Lower lobe of right lung (tissue), 2 donors: ENCODE measurements at regions not wholly inside any gene's neighbourhood (a gene's known extent, or its start where the extent isn't known, plus 50 kb on each side); places are given as distances from the start of the nearest gene placed in this dataset.
A peak's percentile ranks its signal among the peaks of the same experiment; 100 is the strongest.

Experiments
- ATAC-seq, 2 donors: fragments of 200-7000 bp; cut with Tn5 transposase; one replicate each; pipeline ENCODE4 v1.9.1; 2020 to 2022; ENCODE audit warnings: mild to moderate bottlenecking in 2 of 2, moderate library complexity in 2 of 2
- DNase-seq: peaks from one replicate; pipeline ENCODE4 v3.0.0-alpha.2; 2020
- H3K27ac ChIP-seq: fragments of 200-600 bp; one replicate; pipeline ENCODE4 v1.8.0; 2022
- H3K27me3 ChIP-seq: fragments of 200-600 bp; one replicate; pipeline ENCODE4 v1.8.0; 2022; ENCODE audit warnings: low read depth
- H3K36me3 ChIP-seq: fragments of 200-600 bp; one replicate; pipeline ENCODE4 v1.8.0; 2022; ENCODE audit warnings: mild to moderate bottlenecking
- H3K4me1 ChIP-seq: fragments of 200-600 bp; one replicate; pipeline ENCODE4 v1.8.0; 2022
- H3K4me3 ChIP-seq: fragments of 200-600 bp; one replicate; pipeline ENCODE4 v1.8.0; 2022; ENCODE audit warnings: mild to moderate bottlenecking
- H3K9me3 ChIP-seq: fragments of 200-600 bp; one replicate; pipeline ENCODE4 v1.8.0; 2022
- intact Hi-C: fragments of 100-400 bp; cut with DNase I; formaldehyde crosslinking; loops from one replicate; pipeline ENCODE4 v1.11.0; 2022
- TF ChIP-seq, protein P1 (sequence below): fragments of 200-600 bp; IDR thresholded peaks from one replicate; pipeline ENCODE4 v1.8.0; 2022; ENCODE audit warnings: antibody characterized with exemption, mild to moderate bottlenecking
- donor health status: DM: no; HTN: yes; CAD: no; lungs with severe emphysema.

DNA sequence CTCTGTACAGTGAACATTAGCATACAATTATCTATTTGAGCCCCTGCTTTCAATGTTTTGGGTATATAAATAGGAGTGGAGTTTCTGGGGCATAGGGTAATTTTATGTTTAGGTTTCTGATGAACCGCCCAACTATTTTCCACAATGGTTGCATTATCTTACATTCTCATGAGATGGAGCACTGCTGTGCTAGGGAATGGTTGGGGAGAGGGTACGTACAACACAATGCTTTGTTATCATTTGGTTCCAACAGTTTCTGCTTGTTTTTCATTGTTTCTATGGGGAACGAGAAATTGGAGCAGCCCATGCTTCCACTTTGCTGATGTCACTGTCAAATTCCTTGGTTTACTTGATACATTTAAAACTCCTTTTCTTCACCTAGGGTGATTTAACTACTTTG lies 1115.3 kb downstream of the REEP3 start:
- H3K36me3 ChIP-seq = no peaks in the 10 kb centered on the region
- no peaks in the 10 kb centered on the region for H3K4me1 ChIP-seq
- DNase-seq (no peak), ATAC-seq (no peak)
- no peaks in the 10 kb centered on the region for H3K27me3 ChIP-seq
- TF ChIP-seq, protein P1, sequence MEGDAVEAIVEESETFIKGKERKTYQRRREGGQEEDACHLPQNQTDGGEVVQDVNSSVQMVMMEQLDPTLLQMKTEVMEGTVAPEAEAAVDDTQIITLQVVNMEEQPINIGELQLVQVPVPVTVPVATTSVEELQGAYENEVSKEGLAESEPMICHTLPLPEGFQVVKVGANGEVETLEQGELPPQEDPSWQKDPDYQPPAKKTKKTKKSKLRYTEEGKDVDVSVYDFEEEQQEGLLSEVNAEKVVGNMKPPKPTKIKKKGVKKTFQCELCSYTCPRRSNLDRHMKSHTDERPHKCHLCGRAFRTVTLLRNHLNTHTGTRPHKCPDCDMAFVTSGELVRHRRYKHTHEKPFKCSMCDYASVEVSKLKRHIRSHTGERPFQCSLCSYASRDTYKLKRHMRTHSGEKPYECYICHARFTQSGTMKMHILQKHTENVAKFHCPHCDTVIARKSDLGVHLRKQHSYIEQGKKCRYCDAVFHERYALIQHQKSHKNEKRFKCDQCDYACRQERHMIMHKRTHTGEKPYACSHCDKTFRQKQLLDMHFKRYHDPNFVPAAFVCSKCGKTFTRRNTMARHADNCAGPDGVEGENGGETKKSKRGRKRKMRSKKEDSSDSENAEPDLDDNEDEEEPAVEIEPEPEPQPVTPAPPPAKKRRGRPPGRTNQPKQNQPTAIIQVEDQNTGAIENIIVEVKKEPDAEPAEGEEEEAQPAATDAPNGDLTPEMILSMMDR = no peak
- intact Hi-C loops = no loop called here
- H3K4me3 ChIP-seq = no peak overlapping the region
- no peak overlapping the region for H3K27ac ChIP-seq
- no peaks in the 10 kb centered on the region for H3K9me3 ChIP-seq

DNA sequence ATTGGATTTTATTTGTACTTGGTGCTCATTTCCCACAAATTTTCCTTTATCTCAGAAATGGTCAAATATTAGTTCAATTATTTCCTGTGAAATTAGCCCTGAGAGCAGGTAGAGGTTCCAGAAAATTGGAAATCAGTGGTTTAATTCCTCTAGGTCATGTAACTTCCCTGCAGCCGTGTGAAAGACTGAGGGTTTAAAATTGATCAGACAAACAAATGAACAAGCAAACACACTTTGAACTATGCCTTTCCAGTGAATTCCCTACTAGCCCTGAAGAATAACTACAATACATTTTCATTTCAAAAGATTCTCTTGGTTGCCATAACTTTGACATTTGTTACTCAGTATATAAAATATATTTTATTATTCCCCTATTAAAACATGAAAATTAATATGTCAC lies 1116.7 kb downstream of the REEP3 start:
- TF ChIP-seq, protein P1 = no peak
- H3K9me3 ChIP-seq = no peaks in the 10 kb centered on the region
- no peaks in the 10 kb centered on the region for H3K4me1 ChIP-seq
- no peak overlapping the region for H3K27ac ChIP-seq
- H3K27me3 ChIP-seq = no peaks in the 10 kb centered on the region
- DNase-seq (no peak), ATAC-seq (no peak)
- no peaks in the 10 kb centered on the region for H3K36me3 ChIP-seq
- H3K4me3 ChIP-seq = no peak overlapping the region
- intact Hi-C loops = no loop called here

DNA sequence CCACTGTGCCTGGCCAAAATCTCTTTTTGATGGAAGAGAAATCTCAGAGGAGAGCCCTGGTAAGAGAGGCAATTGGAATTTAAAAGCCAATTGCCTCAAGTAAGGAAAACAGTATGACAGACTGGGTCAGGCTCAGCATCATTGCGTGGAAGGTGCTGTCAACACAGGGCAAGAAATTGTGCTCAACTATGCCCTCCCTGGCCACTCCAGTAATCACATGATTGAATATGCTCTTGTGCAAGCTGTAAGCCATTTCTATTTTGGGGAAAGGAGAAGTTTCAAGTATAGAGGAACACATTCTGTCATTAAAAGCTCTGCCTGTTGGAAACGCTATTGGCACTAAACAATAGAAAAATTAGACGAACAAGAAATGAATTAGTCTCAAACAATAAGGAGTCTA lies 1127.7 kb downstream of the REEP3 start:
- Histone ChIP-seq H3K27me3 (no peaks in the 10 kb centered on the region), H3K9me3 (no peaks in the 10 kb centered on the region), H3K27ac (no peak overlapping the region), H3K4me1 (no peaks in the 10 kb centered on the region), H3K36me3 (no peaks in the 10 kb centered on the region), H3K4me3 (no peak overlapping the region)
- TF ChIP-seq, protein P1 = no peak
- peak in 1 of 2 donors; percentile 54 for ATAC-seq
- intact Hi-C loops = no loop called here
- no peak for DNase-seq

DNA sequence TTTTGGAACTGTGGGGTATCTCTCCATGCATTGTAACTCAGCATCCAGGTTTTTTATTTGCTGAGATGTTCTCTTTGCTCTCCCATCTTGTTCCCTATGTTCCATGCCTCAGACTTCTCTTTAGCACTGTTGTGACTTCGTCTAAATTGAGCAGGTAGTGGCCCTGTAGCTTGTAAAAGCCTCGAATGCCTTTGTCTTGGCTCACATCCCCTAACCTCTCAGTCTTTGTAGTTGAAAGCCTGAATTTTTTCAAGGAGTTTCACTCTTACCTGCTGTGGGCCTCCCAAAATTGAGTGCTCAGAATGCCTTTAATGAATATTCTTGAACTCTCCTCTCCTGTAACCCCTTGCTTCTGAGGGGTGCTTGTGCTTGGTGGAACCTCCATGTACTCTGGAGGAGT lies 1137.3 kb downstream of the REEP3 start:
- no peak overlapping the region for H3K27ac ChIP-seq
- H3K4me3 ChIP-seq = no peak overlapping the region
- DNase-seq (no peak), ATAC-seq (no peak)
- intact Hi-C loops = no loop called here
- H3K4me1 ChIP-seq = no peaks in the 10 kb centered on the region
- H3K9me3 ChIP-seq = no peaks in the 10 kb centered on the region
- TF ChIP-seq, protein P1 = no peak
- H3K36me3 ChIP-seq = no peaks in the 10 kb centered on the region
- no peaks in the 10 kb centered on the region for H3K27me3 ChIP-seq

DNA sequence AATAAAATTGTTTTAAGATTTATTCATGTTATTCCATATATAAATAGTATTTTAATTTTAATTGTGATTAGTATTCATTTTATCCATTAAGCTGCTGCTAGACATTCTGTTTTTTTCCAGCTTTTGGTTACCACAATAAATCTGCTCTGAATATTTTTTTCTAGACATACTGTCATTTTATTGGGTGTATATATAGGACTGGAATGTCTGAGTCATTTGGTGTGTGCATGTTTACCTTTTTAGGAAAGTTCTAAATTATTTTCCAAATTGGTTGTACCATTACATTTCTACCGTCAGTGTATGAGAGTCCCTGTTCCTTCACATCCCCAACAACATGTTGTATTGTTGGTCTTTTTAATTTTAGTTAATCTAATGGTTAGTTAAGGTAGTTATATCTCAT lies 1138.1 kb downstream of the REEP3 start:
- Histone ChIP-seq H3K9me3 (no peaks in the 10 kb centered on the region), H3K4me3 (no peak overlapping the region), H3K36me3 (no peaks in the 10 kb centered on the region), H3K27ac (no peak overlapping the region), H3K4me1 (no peaks in the 10 kb centered on the region), H3K27me3 (no peaks in the 10 kb centered on the region)
- TF ChIP-seq, protein P1 = no peak
- DNase-seq (no peak), ATAC-seq (no peak)
- intact Hi-C loops = no loop called here

DNA sequence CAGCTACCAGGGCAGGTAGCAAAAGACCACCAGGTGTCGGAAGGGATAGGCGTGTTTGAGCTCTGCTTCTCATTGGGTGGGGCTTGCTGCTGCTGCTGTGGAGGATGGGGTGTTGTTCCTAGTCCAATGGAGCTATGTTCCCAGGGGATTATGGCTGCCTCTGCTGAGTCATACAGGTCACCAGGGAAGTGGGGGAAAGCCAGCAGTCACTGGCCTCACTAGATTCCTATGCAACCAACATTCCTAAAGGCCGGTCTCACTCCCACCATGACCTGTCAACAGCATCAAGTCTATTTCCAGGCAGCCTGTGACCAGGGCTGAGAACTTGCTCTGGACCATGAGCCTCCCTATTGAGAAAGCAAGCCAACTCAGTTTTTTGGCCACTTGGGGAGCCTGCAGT lies 1160.8 kb downstream of the REEP3 start:
- Histone ChIP-seq H3K9me3 (no peaks in the 10 kb centered on the region), H3K27ac (no peak overlapping the region), H3K27me3 (no peaks in the 10 kb centered on the region), H3K36me3 (no peaks in the 10 kb centered on the region), H3K4me1 (no peaks in the 10 kb centered on the region), H3K4me3 (no peak overlapping the region)
- DNase-seq = no peak
- TF ChIP-seq, protein P1 = no peak
- ATAC-seq = no peak
- intact Hi-C loops = no loop called here
